ENCODE measurements at regions not wholly inside any gene's neighbourhood (a gene's known extent, or its start where the extent isn't known, plus 50 kb on each side); places are given as distances from the start of the nearest gene placed in this dataset.
A peak's percentile ranks its signal among the peaks of the same experiment; 100 is the strongest.

DNA sequence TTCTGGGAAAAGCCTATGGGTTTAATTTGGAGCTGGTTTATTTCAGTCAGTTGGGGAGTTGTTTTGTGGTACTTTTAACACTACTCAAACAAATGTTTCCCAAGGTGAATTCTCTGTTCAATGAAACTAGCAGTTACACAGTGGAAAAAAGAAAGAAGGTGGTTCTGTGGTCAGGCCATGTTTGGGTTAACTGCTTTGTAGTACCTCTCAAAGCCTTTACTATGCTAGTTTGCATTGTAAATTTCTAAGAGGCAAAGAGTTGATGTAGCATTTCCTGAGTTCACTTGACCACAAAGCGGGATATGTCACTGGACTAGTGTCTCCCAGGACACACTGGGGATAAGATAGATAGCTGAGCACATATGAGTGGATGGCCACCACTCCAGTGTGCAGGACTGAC is 145.4 kb downstream of the KIF20B start:
- H4K20me1 ChIP-seq (ENCODE audit: insufficient read depth, low read length): no peaks in the 10 kb centered on the region
- no peaks in the 10 kb centered on the region for H3K36me3 ChIP-seq (ENCODE audit: insufficient read depth, low read length)
- H3K27me3 ChIP-seq (ENCODE audit: insufficient read depth, low read length): peaks cover 13% of the 10 kb centered on the region
- TF ChIP-seq, protein P1, sequence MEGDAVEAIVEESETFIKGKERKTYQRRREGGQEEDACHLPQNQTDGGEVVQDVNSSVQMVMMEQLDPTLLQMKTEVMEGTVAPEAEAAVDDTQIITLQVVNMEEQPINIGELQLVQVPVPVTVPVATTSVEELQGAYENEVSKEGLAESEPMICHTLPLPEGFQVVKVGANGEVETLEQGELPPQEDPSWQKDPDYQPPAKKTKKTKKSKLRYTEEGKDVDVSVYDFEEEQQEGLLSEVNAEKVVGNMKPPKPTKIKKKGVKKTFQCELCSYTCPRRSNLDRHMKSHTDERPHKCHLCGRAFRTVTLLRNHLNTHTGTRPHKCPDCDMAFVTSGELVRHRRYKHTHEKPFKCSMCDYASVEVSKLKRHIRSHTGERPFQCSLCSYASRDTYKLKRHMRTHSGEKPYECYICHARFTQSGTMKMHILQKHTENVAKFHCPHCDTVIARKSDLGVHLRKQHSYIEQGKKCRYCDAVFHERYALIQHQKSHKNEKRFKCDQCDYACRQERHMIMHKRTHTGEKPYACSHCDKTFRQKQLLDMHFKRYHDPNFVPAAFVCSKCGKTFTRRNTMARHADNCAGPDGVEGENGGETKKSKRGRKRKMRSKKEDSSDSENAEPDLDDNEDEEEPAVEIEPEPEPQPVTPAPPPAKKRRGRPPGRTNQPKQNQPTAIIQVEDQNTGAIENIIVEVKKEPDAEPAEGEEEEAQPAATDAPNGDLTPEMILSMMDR (IDR thresholded peaks at IDR 0.05; ENCODE audit: extremely low read depth, low read depth, low read length): no peak
- no peak overlapping the region for H3K4me3 ChIP-seq (ENCODE audit: insufficient read depth, low read length)
- H3K4me2 ChIP-seq (ENCODE audit: insufficient read depth, low read length): no peak overlapping the region
- no peak overlapping the region for H2AFZ ChIP-seq (ENCODE audit: low read length)
- peaks cover 10% of the 10 kb centered on the region for H3K4me1 ChIP-seq (ENCODE audit: insufficient read depth, low read length)
- no peak for DNase-seq (ENCODE audit: insufficient read length, low spot score, missing footprints)
- H3K79me2 ChIP-seq (ENCODE audit: insufficient read depth, low read length): no peaks in the 10 kb centered on the region
- peaks cover 3% of the 10 kb centered on the region for H3K9me3 ChIP-seq (ENCODE audit: low read depth, low read length)
- no peak overlapping the region for H3K27ac ChIP-seq (ENCODE audit: low read depth, low read length)

GRCh38 chr10:89852872-89853271 is 151.5 kb downstream of the KIF20B start:
- H3K4me3 ChIP-seq (ENCODE audit: insufficient read depth, low read length): no peak overlapping the region
- H3K36me3 ChIP-seq (ENCODE audit: insufficient read depth, low read length): no peaks in the 10 kb centered on the region
- DNase-seq (ENCODE audit: insufficient read length, low spot score, missing footprints): no peak
- no peaks in the 10 kb centered on the region for H4K20me1 ChIP-seq (ENCODE audit: insufficient read depth, low read length)
- no peak overlapping the region for H2AFZ ChIP-seq (ENCODE audit: low read length)
- no peaks in the 10 kb centered on the region for H3K79me2 ChIP-seq (ENCODE audit: insufficient read depth, low read length)
- peaks cover 13% of the 10 kb centered on the region for H3K27me3 ChIP-seq (ENCODE audit: insufficient read depth, low read length)
- no peak overlapping the region for H3K4me2 ChIP-seq (ENCODE audit: insufficient read depth, low read length)
- H3K4me1 ChIP-seq (ENCODE audit: insufficient read depth, low read length): no peaks in the 10 kb centered on the region
- H3K9me3 ChIP-seq (ENCODE audit: low read depth, low read length): no peaks in the 10 kb centered on the region
- TF ChIP-seq, protein P1 (IDR thresholded peaks at IDR 0.05; ENCODE audit: extremely low read depth, low read depth, low read length): no peak
- H3K27ac ChIP-seq (ENCODE audit: low read depth, low read length): no peak overlapping the region

- TF ChIP-seq, protein P1 (IDR thresholded peaks at IDR 0.05; ENCODE audit: extremely low read depth, low read depth, low read length): peak; percentile 25
- no peaks in the 10 kb centered on the region for H3K79me2 ChIP-seq (ENCODE audit: insufficient read depth, low read length)
- H2AFZ ChIP-seq (ENCODE audit: low read length): no peak overlapping the region
- no peaks in the 10 kb centered on the region for H3K4me1 ChIP-seq (ENCODE audit: insufficient read depth, low read length)
- no peaks in the 10 kb centered on the region for H3K9me3 ChIP-seq (ENCODE audit: low read depth, low read length)
- peaks cover 13% of the 10 kb centered on the region for H3K27me3 ChIP-seq (ENCODE audit: insufficient read depth, low read length)
- H4K20me1 ChIP-seq (ENCODE audit: insufficient read depth, low read length): no peaks in the 10 kb centered on the region
- H3K36me3 ChIP-seq (ENCODE audit: insufficient read depth, low read length): no peaks in the 10 kb centered on the region
- no peak overlapping the region for H3K4me2 ChIP-seq (ENCODE audit: insufficient read depth, low read length)
- no peak overlapping the region for H3K27ac ChIP-seq (ENCODE audit: low read depth, low read length)
- no peak for DNase-seq (ENCODE audit: insufficient read length, low spot score, missing footprints)
- H3K4me3 ChIP-seq (ENCODE audit: insufficient read depth, low read length): no peak overlapping the region
Measured at GRCh38 chr10:89853781-89854191, 152.4 kb downstream of the KIF20B start.

- no peak for DNase-seq (ENCODE audit: insufficient read length, low spot score, missing footprints)
- Histone ChIP-seq H3K9me3 (ENCODE audit: low read depth, low read length) (no peaks in the 10 kb centered on the region), H4K20me1 (ENCODE audit: insufficient read depth, low read length) (no peaks in the 10 kb centered on the region), H3K36me3 (ENCODE audit: insufficient read depth, low read length) (no peaks in the 10 kb centered on the region), H3K4me1 (ENCODE audit: insufficient read depth, low read length) (peaks cover 22% of the 10 kb centered on the region), H3K79me2 (ENCODE audit: insufficient read depth, low read length) (no peaks in the 10 kb centered on the region), H3K27ac (ENCODE audit: low read depth, low read length) (no peak overlapping the region), H3K4me3 (ENCODE audit: insufficient read depth, low read length) (no peak overlapping the region), H2AFZ (ENCODE audit: low read length) (no peak overlapping the region), H3K27me3 (ENCODE audit: insufficient read depth, low read length) (no peaks in the 10 kb centered on the region), H3K4me2 (ENCODE audit: insufficient read depth, low read length) (no peak overlapping the region)
- TF ChIP-seq, protein P1 (IDR thresholded peaks at IDR 0.05; ENCODE audit: extremely low read depth, low read depth, low read length): no peak
Measured at GRCh38 chr10:89857431-89858042, 156.1 kb downstream of the KIF20B start.
